H1 (cell line): ENCODE measurements at regions not wholly inside any gene's neighbourhood (a gene's known extent, or its start where the extent isn't known, plus 50 kb on each side); places are given as distances from the start of the nearest gene placed in this dataset.

Experiments used
- SAP30 ChIP-seq: fragments of 300-600 bp; sonication (generic); IDR thresholded peaks from 2 replicates; pipeline ENCODE4 v1.7.1; 2012; ENCODE audit warnings: low read length, moderate library complexity, mild to moderate bottlenecking, inconsistent platforms; ENCODE audit not compliant: insufficient read depth, insufficient replicate concordance
- SP2 ChIP-seq: IDR thresholded peaks from 2 replicates; pipeline ENCODE4 v1.6.1; 2012; ENCODE audit warnings: mild to moderate bottlenecking, low read length, inconsistent platforms

DNA sequence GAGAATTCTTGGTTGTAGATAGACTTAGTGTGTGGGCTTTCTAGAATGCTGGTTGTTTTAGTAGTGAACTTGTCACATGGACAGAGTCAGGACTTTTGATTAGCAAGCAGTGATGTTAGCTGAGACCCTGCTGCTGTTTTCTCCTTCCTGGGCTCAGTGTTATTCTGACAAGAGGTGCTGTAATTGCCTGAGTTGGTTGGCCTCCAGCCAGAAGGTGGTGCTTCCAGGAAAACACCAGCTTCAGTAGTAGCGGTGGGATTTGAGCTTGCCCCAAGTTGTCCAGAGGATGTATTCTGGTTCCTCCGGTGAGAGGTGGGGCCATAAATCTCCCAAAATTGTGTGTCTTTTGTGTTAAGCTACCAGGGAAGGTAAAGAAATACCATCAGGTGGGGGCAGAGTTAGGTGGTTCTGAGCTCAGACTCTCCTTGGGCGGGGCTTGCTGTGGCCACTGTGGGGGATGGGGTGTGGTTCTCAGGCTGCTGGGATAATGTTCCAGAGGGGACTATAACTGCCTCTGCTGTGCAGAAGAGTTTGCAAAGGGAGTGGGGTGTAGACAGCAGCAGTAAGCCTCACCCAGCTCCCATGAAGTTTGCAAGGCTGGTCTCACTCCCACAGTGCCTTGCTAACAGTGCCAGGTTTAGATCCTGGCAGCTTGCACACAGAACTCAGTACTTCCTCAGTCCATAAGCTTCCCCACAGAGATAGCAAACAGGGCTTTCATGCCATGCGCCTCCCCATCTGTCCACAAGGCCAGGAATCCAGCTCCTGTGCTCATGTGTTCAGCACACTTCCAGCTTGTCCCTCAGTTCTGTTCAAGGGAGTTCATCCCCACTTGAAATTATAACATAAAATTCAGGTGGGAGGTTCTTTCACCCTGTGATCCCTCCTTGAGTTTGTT, 278.4 kb upstream of the PTCHD4 start (continued):
- TF ChIP-seq SP2 (no peak), SAP30 (no peak)
